OCI-LY1 (cell line): ENCODE measurements at regions not wholly inside any gene's neighbourhood (a gene's known extent, or its start where the extent isn't known, plus 50 kb on each side); places are given as distances from the start of the nearest gene placed in this dataset.

Experiments
- CTCF ChIP-seq: fragments of 200-600 bp; sonication (generic), shearing (Covaris generic); IDR thresholded peaks from 2 replicates; pipeline ENCODE4 v1.5.1; 2017; ENCODE audit warnings: mild to moderate bottlenecking, antibody characterized with exemption, low read length, moderate library complexity, mixed read lengths
- EZH2 ChIP-seq: fragments of 200-600 bp; sonication (generic), shearing (Covaris generic); IDR thresholded peaks from 2 replicates; pipeline ENCODE4 v1.8.0; 2017; ENCODE audit warnings: borderline replicate concordance, mixed run types, mild to moderate bottlenecking, antibody characterized with exemption, low read length, moderate library complexity, mixed read lengths

GRCh38 chr7:88576720-88577119 lies 182.8 kb upstream of the ZNF804B start:
- TF ChIP-seq CTCF (no peak), EZH2 (no peak)
